Cardiac muscle cell (in vitro differentiated cells and primary cell): ENCODE measurements at regions not wholly inside any gene's neighbourhood (a gene's known extent, or its start where the extent isn't known, plus 50 kb on each side); places are given as distances from the start of the nearest gene placed in this dataset.

ENCODE experiments used
- DNase-seq, 2 donors: peaks; one replicate each; pipeline versions ENCODE4 v3.0.0 to v3.0.0-alpha.2; 2010 to 2017; ENCODE audit warnings: low read depth in 1 of 2, low spot score in 1 of 2
- H3K27ac ChIP-seq: fragments of 200-600 bp; sonication (generic); 2 replicates; pipeline ENCODE4 v1.5.1; 2016
- H3K27me3 ChIP-seq: fragments of 200-600 bp; sonication (generic); 2 replicates; pipeline ENCODE4 v1.6.0; 2016; ENCODE audit warnings: control low read depth
- H3K36me3 ChIP-seq: fragments of 200-600 bp; sonication (generic); 2 replicates; pipeline ENCODE4 v1.5.1; 2016; ENCODE audit warnings: control low read depth
- H3K4me1 ChIP-seq: fragments of 200-600 bp; sonication (generic); 2 replicates; pipeline ENCODE4 v1.8.1; 2017; ENCODE audit warnings: low read depth, mild to moderate bottlenecking, mixed run types
- H3K4me3 ChIP-seq: fragments of 200-600 bp; sonication (generic); 2 replicates; pipeline ENCODE4 v1.5.1; 2016; ENCODE audit warnings: mild to moderate bottlenecking
- H3K9me3 ChIP-seq: fragments of 200-600 bp; sonication (generic); 2 replicates; pipeline ENCODE4 v1.5.1; 2017; ENCODE audit warnings: low read depth, mild to moderate bottlenecking, control low read depth
- CTCF ChIP-seq: IDR thresholded peaks from 2 replicates; pipeline ENCODE4 v1.5.1; 2012; ENCODE audit warnings: low read depth, mild to moderate bottlenecking, low read length

- no peaks in the 10 kb centered on the region for H3K4me1 ChIP-seq
- no peaks in the 10 kb centered on the region for H3K36me3 ChIP-seq
- no peak for TF ChIP-seq CTCF
- no peak for DNase-seq
- H3K27ac ChIP-seq: no peak overlapping the region
- H3K9me3 ChIP-seq: no peaks in the 10 kb centered on the region
- no peak overlapping the region for H3K4me3 ChIP-seq
- no peaks in the 10 kb centered on the region for H3K27me3 ChIP-seq
Observed at GRCh38 chr14:34336501-34336900, 125.5 kb downstream of the SPTSSA start.

- no peak overlapping the region for H3K4me3 ChIP-seq
- no peaks in the 10 kb centered on the region for H3K9me3 ChIP-seq
- no peaks in the 10 kb centered on the region for H3K36me3 ChIP-seq
- no peak overlapping the region for H3K27ac ChIP-seq
- H3K27me3 ChIP-seq: no peaks in the 10 kb centered on the region
- no peak for TF ChIP-seq CTCF
- no peaks in the 10 kb centered on the region for H3K4me1 ChIP-seq
- no peak for DNase-seq
Observed at GRCh38 chr14:34335968-34336367, 126.1 kb downstream of the SPTSSA start.

- no peaks in the 10 kb centered on the region for H3K27me3 ChIP-seq
- no peak overlapping the region for H3K4me3 ChIP-seq
- H3K36me3 ChIP-seq: no peaks in the 10 kb centered on the region
- no peak overlapping the region for H3K27ac ChIP-seq
- H3K9me3 ChIP-seq: no peaks in the 10 kb centered on the region
- TF ChIP-seq CTCF: no peak
- no peaks in the 10 kb centered on the region for H3K4me1 ChIP-seq
- no peak for DNase-seq
Observed at GRCh38 chr14:34334329-34334728, 127.7 kb downstream of the SPTSSA start.

- Histone ChIP-seq H3K36me3 (no peaks in the 10 kb centered on the region), H3K27ac (peak overlapping the region; percentile 18), H3K9me3 (no peaks in the 10 kb centered on the region), H3K4me1 (no peaks in the 10 kb centered on the region), H3K27me3 (no peaks in the 10 kb centered on the region), H3K4me3 (no peak overlapping the region)
- DNase-seq: peak; percentile 61 to 78
- TF ChIP-seq CTCF: peak; percentile 86
Observed at GRCh38 chr14:34331728-34332623, 130.1 kb downstream of the SPTSSA start.

GRCh38 chr14:34330846-34331245, 131.2 kb downstream of the SPTSSA start:
- DNase-seq: no peak

More at GRCh38 chr14:34330846-34331245, 131.2 kb downstream of the SPTSSA start:
- Histone ChIP-seq H3K27me3 (no peaks in the 10 kb centered on the region), H3K9me3 (no peaks in the 10 kb centered on the region), H3K4me3 (no peak overlapping the region), H3K27ac (no peak overlapping the region), H3K4me1 (no peaks in the 10 kb centered on the region), H3K36me3 (no peaks in the 10 kb centered on the region)
- no peak for TF ChIP-seq CTCF
